Ramos (cell line): ENCODE measurements at regions not wholly inside any gene's neighbourhood (a gene's known extent, or its start where the extent isn't known, plus 50 kb on each side); places are given as distances from the start of the nearest gene placed in this dataset.

Experiments
- in situ Hi-C: fragments of 300-500 bp; cut with MboI; formaldehyde crosslinking; loops from one replicate; pipeline ENCODE4 v1.14.3; 2022; ENCODE audit warnings: low sequenced_read_pairs; ENCODE audit not compliant: unreplicated experiment

- in situ Hi-C loops = no loop called here
Measured at GRCh38 chr1:172966844-172967540, 83.7 kb downstream of the TNFSF18 start.

GRCh38 chr1:172967936-172968335 is 82.8 kb downstream of the TNFSF18 start:
- in situ Hi-C loops = no loop called here

GRCh38 chr1:172969611-172970010 is 81.1 kb downstream of the TNFSF18 start:
- in situ Hi-C loops = no loop called here

GRCh38 chr1:172970186-172970585 is 80.6 kb downstream of the TNFSF18 start:
- in situ Hi-C loops = no loop called here

GRCh38 chr1:172971241-172971640 is 79.5 kb downstream of the TNFSF18 start:
- in situ Hi-C loops = no loop called here

- in situ Hi-C loops = no loop called here
Measured at GRCh38 chr1:172972258-172972657, 78.5 kb downstream of the TNFSF18 start.

GRCh38 chr1:172973424-172973823 is 77.3 kb downstream of the TNFSF18 start:
- in situ Hi-C loops = no loop called here

- in situ Hi-C loops = no loop called here
Measured at GRCh38 chr1:172976222-172977041, 74.3 kb downstream of the TNFSF18 start.

GRCh38 chr1:172977296-172978017 is 73.3 kb downstream of the TNFSF18 start:
- in situ Hi-C loops = no loop called here

GRCh38 chr1:172978595-172978994 is 72.1 kb downstream of the TNFSF18 start:
- in situ Hi-C loops = no loop called here

GRCh38 chr1:172979828-172980227 is 70.9 kb downstream of the TNFSF18 start:
- in situ Hi-C loops = no loop called here

GRCh38 chr1:172980456-172980855 is 70.3 kb downstream of the TNFSF18 start:
- in situ Hi-C loops = no loop called here

- in situ Hi-C loops = no loop called here
Measured at GRCh38 chr1:172980971-172981370, 69.8 kb downstream of the TNFSF18 start.
